ENCODE measurements at regions not wholly inside any gene's neighbourhood (a gene's known extent, or its start where the extent isn't known, plus 50 kb on each side); places are given as distances from the start of the nearest gene placed in this dataset.

DNA sequence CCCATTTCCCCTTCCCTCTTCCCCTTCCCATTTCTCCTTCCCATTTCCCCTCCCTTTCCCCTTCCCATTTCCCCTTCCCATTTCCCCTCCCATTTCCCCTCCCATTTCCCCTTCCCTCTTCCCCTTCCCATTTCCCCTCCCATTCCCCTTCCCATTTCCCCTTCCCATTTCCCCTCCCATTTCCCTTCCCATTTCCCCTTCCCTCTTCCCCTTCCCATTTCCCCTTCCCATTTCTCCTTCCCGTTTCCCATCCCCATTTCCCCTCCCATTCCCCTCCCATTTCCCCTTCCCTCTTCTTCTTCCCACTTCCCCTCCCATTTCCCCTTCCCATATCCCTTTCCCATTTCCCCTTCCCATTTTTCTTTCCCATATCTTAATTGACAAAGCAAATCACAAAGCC lies 109.0 kb downstream of the OLFM1 start:
- Mint-ChIP-seq H3K27me3 (ENCODE audit: unreplicated experiment) (peaks cover 4% of the 10 kb centered on the region), H3K9me3 (ENCODE audit: unreplicated experiment) (no peaks in the 10 kb centered on the region), H3K4me3 (ENCODE audit: unreplicated experiment) (no peak overlapping the region), H3K27ac (ENCODE audit: unreplicated experiment) (no peak overlapping the region), H3K4me1 (ENCODE audit: unreplicated experiment) (no peaks in the 10 kb centered on the region), H3K36me3 (ENCODE audit: low read depth, unreplicated experiment) (no peaks in the 10 kb centered on the region)
- no peak for DNase-seq (ENCODE audit: low spot score)
- TF ChIP-seq, protein P1, sequence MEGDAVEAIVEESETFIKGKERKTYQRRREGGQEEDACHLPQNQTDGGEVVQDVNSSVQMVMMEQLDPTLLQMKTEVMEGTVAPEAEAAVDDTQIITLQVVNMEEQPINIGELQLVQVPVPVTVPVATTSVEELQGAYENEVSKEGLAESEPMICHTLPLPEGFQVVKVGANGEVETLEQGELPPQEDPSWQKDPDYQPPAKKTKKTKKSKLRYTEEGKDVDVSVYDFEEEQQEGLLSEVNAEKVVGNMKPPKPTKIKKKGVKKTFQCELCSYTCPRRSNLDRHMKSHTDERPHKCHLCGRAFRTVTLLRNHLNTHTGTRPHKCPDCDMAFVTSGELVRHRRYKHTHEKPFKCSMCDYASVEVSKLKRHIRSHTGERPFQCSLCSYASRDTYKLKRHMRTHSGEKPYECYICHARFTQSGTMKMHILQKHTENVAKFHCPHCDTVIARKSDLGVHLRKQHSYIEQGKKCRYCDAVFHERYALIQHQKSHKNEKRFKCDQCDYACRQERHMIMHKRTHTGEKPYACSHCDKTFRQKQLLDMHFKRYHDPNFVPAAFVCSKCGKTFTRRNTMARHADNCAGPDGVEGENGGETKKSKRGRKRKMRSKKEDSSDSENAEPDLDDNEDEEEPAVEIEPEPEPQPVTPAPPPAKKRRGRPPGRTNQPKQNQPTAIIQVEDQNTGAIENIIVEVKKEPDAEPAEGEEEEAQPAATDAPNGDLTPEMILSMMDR (IDR thresholded peaks at IDR 0.05; ENCODE audit: unreplicated experiment) = no peak

DNA sequence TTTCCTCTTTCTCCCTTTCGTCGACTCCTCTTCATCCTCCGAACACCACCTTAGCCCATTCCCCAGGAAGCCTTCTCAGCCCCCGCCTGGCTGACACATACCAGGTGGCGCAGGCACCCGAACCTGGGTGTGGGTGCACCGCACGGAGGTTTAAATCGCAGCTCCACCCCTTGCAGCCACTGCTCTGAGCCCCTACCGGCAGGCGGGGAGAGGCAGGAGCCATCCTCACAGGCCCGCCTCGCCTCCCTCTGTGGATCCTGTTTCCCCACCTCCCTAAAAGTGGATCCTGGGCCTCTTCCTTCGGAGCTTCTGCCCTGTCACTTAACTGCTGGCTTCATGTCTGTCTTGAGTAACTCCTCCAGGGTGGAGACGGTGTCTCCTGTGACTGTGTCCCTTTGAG lies 110.7 kb downstream of the OLFM1 start:
- Mint-ChIP-seq H3K4me1 (ENCODE audit: unreplicated experiment) (no peaks in the 10 kb centered on the region), H3K36me3 (ENCODE audit: low read depth, unreplicated experiment) (no peaks in the 10 kb centered on the region), H3K9me3 (ENCODE audit: unreplicated experiment) (no peaks in the 10 kb centered on the region), H3K4me3 (ENCODE audit: unreplicated experiment) (no peak overlapping the region), H3K27me3 (ENCODE audit: unreplicated experiment) (peaks cover 5% of the 10 kb centered on the region), H3K27ac (ENCODE audit: unreplicated experiment) (no peak overlapping the region)
- no peak for DNase-seq (ENCODE audit: low spot score)
- TF ChIP-seq, protein P1 (IDR thresholded peaks at IDR 0.05; ENCODE audit: unreplicated experiment) = no peak

DNA sequence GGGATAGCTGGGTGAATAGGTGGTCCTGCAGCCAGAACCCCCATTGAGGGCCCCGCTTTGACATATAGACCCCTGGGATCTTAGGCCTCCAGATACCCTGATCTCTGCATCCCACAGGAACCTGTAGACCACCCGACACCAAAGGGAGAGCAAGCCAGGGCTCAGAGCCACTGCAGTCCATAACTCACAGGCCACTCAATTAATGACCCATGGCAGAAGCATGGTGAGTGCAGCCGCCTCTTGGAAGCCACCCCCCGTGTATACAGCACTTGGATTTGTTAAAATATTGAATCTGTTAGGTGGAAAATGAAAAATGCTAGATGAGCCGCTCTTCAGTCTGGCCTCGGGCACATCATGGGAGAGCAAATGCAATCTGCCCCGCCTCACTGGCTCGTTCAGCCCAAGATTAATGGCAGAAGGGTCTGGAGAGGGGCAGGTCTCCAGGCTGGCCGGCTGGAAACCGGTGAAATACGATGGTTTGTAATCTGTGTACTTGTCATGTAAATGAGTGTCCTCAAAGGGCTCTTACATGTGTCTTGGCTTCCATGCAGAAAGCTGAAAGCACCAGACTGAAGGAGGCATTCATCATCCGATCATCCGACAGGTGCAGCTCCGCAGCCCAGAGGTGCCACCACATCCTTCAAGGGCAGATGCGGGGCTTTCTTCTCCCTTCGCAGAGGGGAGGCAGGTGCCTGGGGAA lies 111.3 kb downstream of the OLFM1 start:
- H3K4me3 Mint-ChIP-seq (ENCODE audit: unreplicated experiment) = no peak overlapping the region
- H3K9me3 Mint-ChIP-seq (ENCODE audit: unreplicated experiment) = no peaks in the 10 kb centered on the region
- H3K27me3 Mint-ChIP-seq (ENCODE audit: unreplicated experiment) = peaks cover 3% of the 10 kb centered on the region
- no peaks in the 10 kb centered on the region for H3K4me1 Mint-ChIP-seq (ENCODE audit: unreplicated experiment)
- no peaks in the 10 kb centered on the region for H3K36me3 Mint-ChIP-seq (ENCODE audit: low read depth, unreplicated experiment)
- no peak overlapping the region for H3K27ac Mint-ChIP-seq (ENCODE audit: unreplicated experiment)
- TF ChIP-seq, protein P1 (IDR thresholded peaks at IDR 0.05; ENCODE audit: unreplicated experiment) = no peak
- DNase-seq (ENCODE audit: low spot score) = no peak

DNA sequence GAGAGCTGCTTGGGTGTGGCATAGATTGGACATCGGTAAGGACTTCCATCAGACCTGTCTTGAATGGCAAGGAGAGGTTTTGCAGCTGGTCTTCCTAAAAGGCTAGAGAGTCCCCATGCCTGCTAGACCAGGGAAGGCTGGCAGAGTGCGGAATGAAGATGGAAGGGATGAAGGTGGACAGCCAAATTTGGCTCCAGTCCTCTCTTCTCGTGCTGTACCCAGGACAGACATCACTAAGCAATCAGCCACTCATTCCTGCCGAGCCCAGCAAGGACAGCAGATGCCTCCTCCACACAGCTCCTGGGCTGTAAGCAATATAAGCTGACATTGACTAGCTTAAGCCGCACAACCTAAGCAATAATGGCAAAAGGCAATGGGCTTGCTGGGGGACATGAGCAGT lies 112.0 kb downstream of the OLFM1 start:
- H3K4me1 Mint-ChIP-seq (ENCODE audit: unreplicated experiment) = no peaks in the 10 kb centered on the region
- H3K27me3 Mint-ChIP-seq (ENCODE audit: unreplicated experiment) = peaks cover 3% of the 10 kb centered on the region
- H3K9me3 Mint-ChIP-seq (ENCODE audit: unreplicated experiment) = no peaks in the 10 kb centered on the region
- DNase-seq (ENCODE audit: low spot score) = no peak
- TF ChIP-seq, protein P1 (IDR thresholded peaks at IDR 0.05; ENCODE audit: unreplicated experiment) = no peak
- H3K27ac Mint-ChIP-seq (ENCODE audit: unreplicated experiment) = no peak overlapping the region
- no peaks in the 10 kb centered on the region for H3K36me3 Mint-ChIP-seq (ENCODE audit: low read depth, unreplicated experiment)
- H3K4me3 Mint-ChIP-seq (ENCODE audit: unreplicated experiment) = no peak overlapping the region

DNA sequence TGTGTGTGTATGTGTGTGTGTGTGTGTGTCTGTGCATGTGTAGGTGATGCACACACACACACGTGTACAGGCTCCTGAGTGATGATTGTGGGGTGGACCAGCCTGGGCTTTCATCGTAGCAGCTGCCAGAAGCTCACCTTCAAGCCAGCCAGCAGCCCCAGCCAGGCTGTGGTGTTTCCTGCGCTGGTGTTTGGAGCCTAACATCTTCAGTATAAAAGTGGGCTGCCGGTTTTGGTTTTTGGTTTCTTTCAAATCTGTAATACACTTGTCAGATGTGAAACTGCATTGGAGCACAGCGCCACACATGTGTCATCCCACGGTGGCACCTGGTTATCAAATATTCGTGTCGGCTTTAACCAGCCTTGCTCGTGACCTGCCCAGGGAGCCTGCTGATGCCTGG lies 114.2 kb downstream of the OLFM1 start:
- no peak for DNase-seq (ENCODE audit: low spot score)
- H3K27ac Mint-ChIP-seq (ENCODE audit: unreplicated experiment) = no peak overlapping the region

More for the DNA sequence above, 114.2 kb downstream of the OLFM1 start:
- TF ChIP-seq, protein P1 (IDR thresholded peaks at IDR 0.05; ENCODE audit: unreplicated experiment) = no peak
- H3K4me1 Mint-ChIP-seq (ENCODE audit: unreplicated experiment) = no peaks in the 10 kb centered on the region
- no peak overlapping the region for H3K4me3 Mint-ChIP-seq (ENCODE audit: unreplicated experiment)
- H3K27me3 Mint-ChIP-seq (ENCODE audit: unreplicated experiment) = peaks cover 4% of the 10 kb centered on the region
- no peaks in the 10 kb centered on the region for H3K36me3 Mint-ChIP-seq (ENCODE audit: low read depth, unreplicated experiment)
- no peaks in the 10 kb centered on the region for H3K9me3 Mint-ChIP-seq (ENCODE audit: unreplicated experiment)
